ENCODE measurements at regions not wholly inside any gene's neighbourhood (a gene's known extent, or its start where the extent isn't known, plus 50 kb on each side); places are given as distances from the start of the nearest gene placed in this dataset.

DNA sequence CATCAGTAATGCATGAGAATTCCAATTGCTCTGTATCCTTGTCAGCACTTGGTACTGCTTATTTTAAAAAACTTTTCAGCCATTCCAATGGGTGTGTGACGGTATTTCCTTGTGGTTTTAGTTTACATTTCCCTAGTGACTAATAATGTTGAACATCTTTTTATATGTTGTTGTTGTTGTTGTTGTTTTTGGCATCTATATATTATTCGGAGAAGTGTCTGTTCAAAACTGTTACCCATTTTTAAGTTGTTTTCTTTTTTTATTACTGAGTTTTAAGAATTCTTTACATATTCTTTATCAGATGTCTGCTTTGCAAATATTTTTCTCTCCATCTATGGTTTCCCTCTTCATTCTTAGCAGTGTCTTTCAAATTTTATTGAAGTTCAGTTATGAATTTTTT is 231.1 kb upstream of the POU3F1 start:
- H3K4me1 ChIP-seq: peaks cover 9% of the 10 kb centered on the region
- H3K36me3 ChIP-seq: peaks cover 4% of the 10 kb centered on the region
- Mint-ChIP-seq H3K27me3 (ENCODE audit: insufficient read depth, low read depth) (peaks cover 10% of the 10 kb centered on the region), H3K4me3 (no peak overlapping the region), H3K9me3 (peaks cover 35% of the 10 kb centered on the region), H3K4me1 (peaks cover 30% of the 10 kb centered on the region), H3K36me3 (no peaks in the 10 kb centered on the region), H3K27ac (no peak overlapping the region)
- H3K4me2 ChIP-seq: no peak overlapping the region
- DNase-seq (ENCODE audit: low spot score): no peak
- H4K20me1 ChIP-seq (ENCODE audit: low read depth): no peaks in the 10 kb centered on the region
- no peak for TF ChIP-seq EZH2phosphoT487 (IDR thresholded peaks at IDR 0.05)
- no peak overlapping the region for H3K9ac ChIP-seq
- H2AFZ ChIP-seq (replicated peaks): no peak overlapping the region
- no peaks in the 10 kb centered on the region for H3K79me2 ChIP-seq (ENCODE audit: low read depth)
- peak overlapping the region; percentile 5 for H3K4me3 ChIP-seq
- H3K27ac ChIP-seq: no peak overlapping the region
- H3K27me3 ChIP-seq: no peaks in the 10 kb centered on the region
- no peaks in the 10 kb centered on the region for H3F3A ChIP-seq (ENCODE audit: low read depth)
- peaks cover 13% of the 10 kb centered on the region for H3K9me3 ChIP-seq (ENCODE audit: low read depth)

DNA sequence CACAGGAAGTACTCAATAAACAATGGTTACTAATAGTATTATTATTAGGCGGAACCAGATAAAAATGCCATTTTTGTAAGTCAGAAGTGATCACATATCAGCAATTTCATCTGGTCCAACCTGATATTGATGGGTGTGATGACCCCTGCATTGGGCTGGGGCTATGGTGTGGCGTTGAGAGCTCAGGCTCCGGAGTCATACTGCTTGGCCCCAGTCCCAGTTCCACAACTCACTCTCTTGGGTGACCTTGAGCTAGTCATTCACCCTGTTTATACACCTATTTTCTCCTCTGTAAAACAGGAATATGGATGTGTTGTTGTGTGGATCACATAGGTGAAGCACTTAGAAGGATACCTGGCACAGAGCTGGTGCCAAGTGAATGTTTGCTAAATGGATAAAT is 229.4 kb upstream of the POU3F1 start:
- H3K27ac Mint-ChIP-seq: no peak overlapping the region
- H3K4me3 Mint-ChIP-seq: no peak overlapping the region
- H3K27me3 Mint-ChIP-seq (ENCODE audit: insufficient read depth, low read depth): peaks cover 15% of the 10 kb centered on the region
- no peak overlapping the region for H2AFZ ChIP-seq (replicated peaks)
- no peaks in the 10 kb centered on the region for H3K27me3 ChIP-seq
- H3K36me3 ChIP-seq: peaks cover 4% of the 10 kb centered on the region
- H3K9me3 ChIP-seq (ENCODE audit: low read depth): peaks cover 13% of the 10 kb centered on the region
- no peak overlapping the region for H3K27ac ChIP-seq
- H3K4me2 ChIP-seq: no peak overlapping the region
- H3K79me2 ChIP-seq (ENCODE audit: low read depth): no peaks in the 10 kb centered on the region
- no peaks in the 10 kb centered on the region for H3K36me3 Mint-ChIP-seq
- peaks cover 46% of the 10 kb centered on the region for H3K4me1 Mint-ChIP-seq
- TF ChIP-seq EZH2phosphoT487 (IDR thresholded peaks at IDR 0.05) (no peak), EZH2 (IDR thresholded peaks at IDR 0.05) (no peak)
- TF ChIP-seq, protein P1, sequence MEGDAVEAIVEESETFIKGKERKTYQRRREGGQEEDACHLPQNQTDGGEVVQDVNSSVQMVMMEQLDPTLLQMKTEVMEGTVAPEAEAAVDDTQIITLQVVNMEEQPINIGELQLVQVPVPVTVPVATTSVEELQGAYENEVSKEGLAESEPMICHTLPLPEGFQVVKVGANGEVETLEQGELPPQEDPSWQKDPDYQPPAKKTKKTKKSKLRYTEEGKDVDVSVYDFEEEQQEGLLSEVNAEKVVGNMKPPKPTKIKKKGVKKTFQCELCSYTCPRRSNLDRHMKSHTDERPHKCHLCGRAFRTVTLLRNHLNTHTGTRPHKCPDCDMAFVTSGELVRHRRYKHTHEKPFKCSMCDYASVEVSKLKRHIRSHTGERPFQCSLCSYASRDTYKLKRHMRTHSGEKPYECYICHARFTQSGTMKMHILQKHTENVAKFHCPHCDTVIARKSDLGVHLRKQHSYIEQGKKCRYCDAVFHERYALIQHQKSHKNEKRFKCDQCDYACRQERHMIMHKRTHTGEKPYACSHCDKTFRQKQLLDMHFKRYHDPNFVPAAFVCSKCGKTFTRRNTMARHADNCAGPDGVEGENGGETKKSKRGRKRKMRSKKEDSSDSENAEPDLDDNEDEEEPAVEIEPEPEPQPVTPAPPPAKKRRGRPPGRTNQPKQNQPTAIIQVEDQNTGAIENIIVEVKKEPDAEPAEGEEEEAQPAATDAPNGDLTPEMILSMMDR (IDR thresholded peaks at IDR 0.05): no peak
- peaks cover 35% of the 10 kb centered on the region for H3K9me3 Mint-ChIP-seq
- no peaks in the 10 kb centered on the region for H3F3A ChIP-seq (ENCODE audit: low read depth)
- H3K9ac ChIP-seq: no peak overlapping the region
- H3K4me1 ChIP-seq: peaks cover 16% of the 10 kb centered on the region
- no peak for DNase-seq (ENCODE audit: low spot score)
- H3K4me3 ChIP-seq: no peak overlapping the region
- no peaks in the 10 kb centered on the region for H4K20me1 ChIP-seq (ENCODE audit: low read depth)

DNA sequence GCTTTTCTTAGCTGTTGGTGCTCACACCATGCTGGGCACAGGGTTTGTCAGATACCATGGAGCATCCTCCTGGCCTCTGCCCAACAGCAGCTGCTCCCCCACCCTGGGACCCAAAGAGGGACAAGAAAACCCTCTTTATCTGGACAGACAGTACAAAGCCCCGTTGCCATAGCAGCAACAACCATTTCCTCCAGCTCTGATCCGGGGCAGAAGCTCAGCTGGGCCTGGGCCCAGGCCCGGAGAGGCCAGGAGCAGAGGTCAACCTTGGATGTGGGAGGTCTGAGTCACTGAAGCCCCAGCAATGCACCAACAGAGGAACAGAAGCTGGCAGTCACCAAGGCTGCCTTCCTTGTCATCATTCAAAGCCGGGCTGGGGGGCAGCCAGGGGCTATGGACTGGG is 228.4 kb upstream of the POU3F1 start:
- Mint-ChIP-seq H3K4me3 (peak overlapping the region; percentile 33), H3K4me1 (peaks cover 56% of the 10 kb centered on the region), H3K9me3 (peaks cover 31% of the 10 kb centered on the region), H3K27me3 (ENCODE audit: insufficient read depth, low read depth) (peaks cover 17% of the 10 kb centered on the region), H3K36me3 (no peaks in the 10 kb centered on the region), H3K27ac (peak overlapping the region; percentile 47)
- DNase-seq (ENCODE audit: low spot score): peak; percentile 48
- Histone ChIP-seq H3K79me2 (ENCODE audit: low read depth) (no peaks in the 10 kb centered on the region), H3K9ac (no peak overlapping the region), H3K27me3 (no peaks in the 10 kb centered on the region), H4K20me1 (ENCODE audit: low read depth) (no peaks in the 10 kb centered on the region), H3K4me1 (peaks cover 26% of the 10 kb centered on the region), H3K9me3 (ENCODE audit: low read depth) (peaks cover 13% of the 10 kb centered on the region), H3F3A (ENCODE audit: low read depth) (peaks cover 9% of the 10 kb centered on the region), H3K4me3 (no peak overlapping the region), H3K36me3 (peaks cover 4% of the 10 kb centered on the region), H3K4me2 (no peak overlapping the region), H2AFZ (replicated peaks) (no peak overlapping the region), H3K27ac (no peak overlapping the region)
- TF ChIP-seq EZH2phosphoT487 (IDR thresholded peaks at IDR 0.05) (no peak), EZH2 (IDR thresholded peaks at IDR 0.05) (no peak)
- TF ChIP-seq, protein P1 (IDR thresholded peaks at IDR 0.05): no peak

DNA sequence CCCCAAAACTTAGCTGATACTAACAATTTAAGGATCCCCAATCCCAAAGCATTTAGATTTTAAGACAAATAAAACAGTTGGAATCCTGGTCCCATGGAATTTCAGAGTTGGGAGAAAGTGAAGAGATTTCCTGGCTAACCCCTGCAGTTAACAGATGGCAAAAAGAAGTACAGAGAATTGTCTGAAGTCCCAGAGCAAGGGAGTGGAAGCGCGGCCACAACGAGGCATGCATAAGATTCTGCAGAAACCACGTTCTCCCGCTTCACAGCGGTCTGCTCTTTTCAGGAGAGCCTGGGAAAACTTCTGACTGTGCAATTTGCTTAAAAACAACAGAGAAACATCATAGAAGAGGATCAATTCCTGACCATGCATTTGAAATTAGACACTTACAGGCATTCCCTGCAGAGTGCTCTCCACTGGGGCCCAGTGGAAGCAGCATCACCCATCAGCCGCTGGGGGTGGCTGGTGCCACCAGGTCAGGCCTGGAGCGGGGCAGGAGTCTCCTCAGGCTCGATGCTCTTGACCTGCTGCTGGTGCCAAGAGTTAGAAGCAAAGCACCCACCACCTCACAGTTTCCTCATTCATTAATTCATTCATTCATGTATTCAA is 226.7 kb upstream of the POU3F1 start:
- no peak for TF ChIP-seq EZH2 (IDR thresholded peaks at IDR 0.05)
- TF ChIP-seq EZH2phosphoT487 (IDR thresholded peaks at IDR 0.05): no peak
- TF ChIP-seq, protein P1 (IDR thresholded peaks at IDR 0.05): no peak
- no peaks in the 10 kb centered on the region for H3K79me2 ChIP-seq (ENCODE audit: low read depth)
- DNase-seq (ENCODE audit: low spot score): no peak
- H3K27me3 ChIP-seq: no peaks in the 10 kb centered on the region
- H3K4me1 ChIP-seq: peaks cover 29% of the 10 kb centered on the region
- H3K9me3 Mint-ChIP-seq: peaks cover 20% of the 10 kb centered on the region
- H3K36me3 Mint-ChIP-seq: no peaks in the 10 kb centered on the region
- H3K4me1 Mint-ChIP-seq: peaks cover 62% of the 10 kb centered on the region
- H3K4me3 Mint-ChIP-seq: peak overlapping the region; percentile 69
- peaks cover 22% of the 10 kb centered on the region for H3K27me3 Mint-ChIP-seq (ENCODE audit: insufficient read depth, low read depth)
- H4K20me1 ChIP-seq (ENCODE audit: low read depth): no peaks in the 10 kb centered on the region
- H3K27ac ChIP-seq: no peak overlapping the region
- peak overlapping the region; percentile 48 for H3K27ac Mint-ChIP-seq
- no peak overlapping the region for H3K4me3 ChIP-seq
- H3K4me2 ChIP-seq: no peak overlapping the region
- H3K36me3 ChIP-seq: no peaks in the 10 kb centered on the region
- peak overlapping the region; percentile 79 for H2AFZ ChIP-seq (replicated peaks)
- H3F3A ChIP-seq (ENCODE audit: low read depth): peaks cover 14% of the 10 kb centered on the region
- H3K9ac ChIP-seq: no peak overlapping the region
- H3K9me3 ChIP-seq (ENCODE audit: low read depth): peaks cover 9% of the 10 kb centered on the region
